ENCODE measurements at regions not wholly inside any gene's neighbourhood (a gene's known extent, or its start where the extent isn't known, plus 50 kb on each side); places are given as distances from the start of the nearest gene placed in this dataset.
A peak's percentile ranks its signal among the peaks of the same experiment; 100 is the strongest.
"Not testable (repeated sequence)": the region's sequence is repeated elsewhere in the genome, so short reads cannot be mapped to it uniquely, and the experiment has no call there.

DNA sequence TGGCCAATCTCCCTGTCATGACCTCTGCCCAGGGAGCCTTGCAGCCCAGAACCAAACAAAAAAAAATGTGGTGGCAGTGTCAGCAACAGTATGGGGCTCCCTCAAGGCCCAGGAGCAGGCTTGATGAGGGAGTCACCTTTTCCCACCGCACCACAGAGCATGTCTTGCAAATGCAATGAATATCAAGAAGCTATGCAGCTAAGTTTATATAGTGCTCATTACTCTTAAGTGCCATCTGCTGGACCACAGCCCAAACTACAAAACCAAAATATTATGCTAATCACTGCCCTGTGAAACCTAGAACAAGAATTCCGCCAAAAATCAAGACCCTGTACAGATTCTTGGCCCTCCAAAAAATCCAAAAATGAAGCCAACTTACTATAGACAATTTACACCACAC is 65.9 kb downstream of the PABPC5 start:
- peak; percentile 3 for DNase-seq (ENCODE audit: low read depth, low spot score)

DNA sequence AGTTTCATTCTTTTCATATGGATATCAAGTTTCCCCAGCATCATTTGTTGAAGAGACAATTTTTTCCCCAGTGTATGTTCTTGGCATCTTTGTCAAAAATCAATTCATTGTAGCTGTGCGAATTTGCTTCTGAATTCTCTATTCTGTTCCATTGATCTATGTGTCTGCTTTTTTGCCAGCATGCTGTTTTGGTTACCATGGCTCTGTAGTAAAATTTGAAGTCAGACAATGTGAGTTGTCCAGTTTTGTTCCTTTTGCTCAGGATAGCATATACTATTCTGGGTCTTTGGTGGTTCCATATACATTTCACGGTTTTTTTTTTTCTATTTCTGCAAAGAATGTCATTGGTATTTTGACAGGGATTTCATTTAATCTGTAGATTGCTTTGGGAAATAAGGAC is 95.6 kb downstream of the PABPC5 start:
- not testable (repeated sequence) for DNase-seq (ENCODE audit: low read depth, low spot score)

DNA sequence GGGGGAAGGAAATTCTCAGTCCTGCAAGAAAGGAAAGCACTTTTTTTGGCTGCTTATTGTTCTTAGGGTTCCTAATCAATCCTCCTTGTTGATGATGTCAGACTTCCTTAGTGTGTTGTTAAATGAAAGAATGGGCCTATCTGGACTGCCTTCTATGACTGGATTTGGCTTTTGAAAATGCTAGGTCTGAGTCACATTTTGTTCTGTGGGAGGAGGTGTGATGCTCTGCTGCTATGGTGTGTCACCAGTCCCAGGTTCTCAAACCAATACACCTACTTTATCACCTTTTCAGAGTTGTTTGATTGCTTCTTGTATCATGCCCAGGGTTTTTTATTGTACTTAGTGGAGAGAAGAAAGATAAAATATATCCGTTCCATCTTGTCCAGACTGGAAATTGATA is 128.5 kb downstream of the PABPC5 start:
- DNase-seq (ENCODE audit: low read depth, low spot score) = not testable (repeated sequence)
